ENCODE measurements at regions not wholly inside any gene's neighbourhood (a gene's known extent, or its start where the extent isn't known, plus 50 kb on each side); places are given as distances from the start of the nearest gene placed in this dataset.

- no peak for DNase-seq (ENCODE audit: extremely low read depth, low read depth)
- H3K4me3 ChIP-seq (replicated peaks; ENCODE audit: low read depth, low read length): no peak overlapping the region
- TF ChIP-seq, protein P1, sequence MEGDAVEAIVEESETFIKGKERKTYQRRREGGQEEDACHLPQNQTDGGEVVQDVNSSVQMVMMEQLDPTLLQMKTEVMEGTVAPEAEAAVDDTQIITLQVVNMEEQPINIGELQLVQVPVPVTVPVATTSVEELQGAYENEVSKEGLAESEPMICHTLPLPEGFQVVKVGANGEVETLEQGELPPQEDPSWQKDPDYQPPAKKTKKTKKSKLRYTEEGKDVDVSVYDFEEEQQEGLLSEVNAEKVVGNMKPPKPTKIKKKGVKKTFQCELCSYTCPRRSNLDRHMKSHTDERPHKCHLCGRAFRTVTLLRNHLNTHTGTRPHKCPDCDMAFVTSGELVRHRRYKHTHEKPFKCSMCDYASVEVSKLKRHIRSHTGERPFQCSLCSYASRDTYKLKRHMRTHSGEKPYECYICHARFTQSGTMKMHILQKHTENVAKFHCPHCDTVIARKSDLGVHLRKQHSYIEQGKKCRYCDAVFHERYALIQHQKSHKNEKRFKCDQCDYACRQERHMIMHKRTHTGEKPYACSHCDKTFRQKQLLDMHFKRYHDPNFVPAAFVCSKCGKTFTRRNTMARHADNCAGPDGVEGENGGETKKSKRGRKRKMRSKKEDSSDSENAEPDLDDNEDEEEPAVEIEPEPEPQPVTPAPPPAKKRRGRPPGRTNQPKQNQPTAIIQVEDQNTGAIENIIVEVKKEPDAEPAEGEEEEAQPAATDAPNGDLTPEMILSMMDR (IDR thresholded peaks at IDR 0.05; ENCODE audit: low read depth, low read length, missing control alignments): no peak
Measured at GRCh38 chr2:23124214-23124750, 260.7 kb upstream of the KLHL29 start.

DNA sequence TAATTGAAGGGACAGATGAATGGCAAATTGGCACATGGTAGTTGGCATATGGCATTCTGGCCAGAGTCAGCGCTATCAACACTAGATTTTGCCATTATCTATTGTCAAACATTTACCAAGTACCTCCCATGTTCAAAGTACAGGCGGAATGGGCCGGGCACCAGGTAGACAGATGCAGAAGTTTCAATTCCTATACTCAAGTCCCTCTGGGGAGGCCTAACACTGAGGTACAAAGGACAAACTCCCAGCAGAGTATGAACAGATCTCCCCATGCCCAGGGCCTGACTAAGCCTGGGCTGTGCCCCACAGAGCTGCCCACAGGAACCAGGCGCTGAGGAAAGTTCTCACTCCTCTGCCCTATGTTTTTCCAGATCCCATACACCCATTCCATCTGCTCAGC is 257.5 kb upstream of the KLHL29 start:
- no peak overlapping the region for H3K4me3 ChIP-seq (replicated peaks; ENCODE audit: low read depth, low read length)
- DNase-seq (ENCODE audit: extremely low read depth, low read depth): no peak
- TF ChIP-seq, protein P1 (IDR thresholded peaks at IDR 0.05; ENCODE audit: low read depth, low read length, missing control alignments): no peak

GRCh38 chr2:23128684-23129292 is 256.2 kb upstream of the KLHL29 start:
- H3K4me3 ChIP-seq (replicated peaks; ENCODE audit: low read depth, low read length): no peak overlapping the region
- TF ChIP-seq, protein P1 (IDR thresholded peaks at IDR 0.05; ENCODE audit: low read depth, low read length, missing control alignments): no peak
- DNase-seq (ENCODE audit: extremely low read depth, low read depth): no peak

DNA sequence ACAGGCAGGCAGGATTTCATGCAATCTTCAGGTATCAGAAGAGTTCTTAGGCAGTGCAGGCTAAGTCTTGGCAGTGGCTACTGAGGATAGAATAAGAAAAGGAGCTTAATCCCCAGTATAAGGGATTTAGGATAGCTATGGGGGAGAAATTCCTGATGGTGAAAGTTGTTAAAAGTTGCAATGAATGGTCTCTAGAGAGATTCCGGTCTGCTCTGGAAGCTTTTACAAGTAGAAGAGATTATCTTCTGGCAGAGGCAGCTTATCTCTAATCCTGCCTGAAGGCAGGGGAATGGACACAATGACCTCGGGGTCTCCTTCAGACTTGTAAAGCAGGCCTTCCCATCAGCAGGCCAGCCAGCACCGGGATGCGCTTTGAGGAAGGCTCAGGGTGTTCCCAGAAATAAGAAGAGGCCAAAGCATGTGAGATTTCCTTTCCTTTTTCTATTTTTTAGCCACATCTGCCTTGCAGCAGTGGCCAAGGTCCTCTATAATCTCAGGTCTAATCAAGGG is 253.9 kb upstream of the KLHL29 start:
- DNase-seq (ENCODE audit: extremely low read depth, low read depth): no peak
- H3K4me3 ChIP-seq (replicated peaks; ENCODE audit: low read depth, low read length): no peak overlapping the region
- TF ChIP-seq, protein P1 (IDR thresholded peaks at IDR 0.05; ENCODE audit: low read depth, low read length, missing control alignments): no peak

DNA sequence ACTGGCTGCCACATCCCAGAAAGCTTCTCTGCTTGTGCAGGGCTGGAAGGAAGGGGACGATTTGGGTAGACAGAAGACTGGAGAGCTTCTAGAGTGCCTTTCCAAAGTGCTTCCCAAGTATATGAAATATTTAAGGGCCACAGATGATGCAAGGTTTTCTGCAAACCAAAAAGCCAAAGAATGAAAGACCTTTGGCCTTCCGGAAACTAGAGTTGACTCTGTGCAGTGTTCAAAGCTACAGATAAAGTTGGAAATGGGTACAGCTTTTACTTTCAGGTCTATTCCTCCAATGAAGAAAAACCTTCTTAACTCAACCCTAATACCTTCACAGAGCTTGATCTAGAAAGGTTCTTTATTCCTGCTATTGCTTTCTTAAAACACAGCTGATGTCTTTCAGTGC is 253.0 kb upstream of the KLHL29 start:
- DNase-seq (ENCODE audit: extremely low read depth, low read depth): no peak
- H3K4me3 ChIP-seq (replicated peaks; ENCODE audit: low read depth, low read length): no peak overlapping the region
- TF ChIP-seq, protein P1 (IDR thresholded peaks at IDR 0.05; ENCODE audit: low read depth, low read length, missing control alignments): no peak

- no peak for DNase-seq (ENCODE audit: extremely low read depth, low read depth)
- TF ChIP-seq, protein P1 (IDR thresholded peaks at IDR 0.05; ENCODE audit: low read depth, low read length, missing control alignments): no peak
- H3K4me3 ChIP-seq (replicated peaks; ENCODE audit: low read depth, low read length): no peak overlapping the region
Measured at GRCh38 chr2:23132823-23133595, 252.0 kb upstream of the KLHL29 start.

Data from HFF-Myc (cell line).